Body of pancreas (tissue), 4 donors: ENCODE measurements at regions not wholly inside any gene's neighbourhood (a gene's known extent, or its start where the extent isn't known, plus 50 kb on each side); places are given as distances from the start of the nearest gene placed in this dataset.

Source experiments
- CTCF ChIP-seq, 7 experiments: fragments of 450-650 bp in 4 of 7; fragments of 200-600 bp in 3 of 7; sonication (generic) in 3 of 7; IDR thresholded peaks; one replicate each; pipeline ENCODE4 v1.5.1; 2016 to 2019; ENCODE audit warnings: antibody characterized with exemption in 7 of 7
- POLR2A ChIP-seq, 3 donors: fragments of 450-650 bp; IDR thresholded peaks; one replicate each; pipeline ENCODE4 v1.6.1; 2016; ENCODE audit warnings: antibody characterized with exemption in 3 of 3, mild to moderate bottlenecking in 2 of 3

GRCh38 chr3:5917932-5918331 lies 730.4 kb downstream of the EDEM1 start:
- no peak for TF ChIP-seq CTCF (IDR thresholded peaks at IDR 0.05)
- TF ChIP-seq POLR2A (IDR thresholded peaks at IDR 0.05): no peak
